Embryonic facial prominence (tissue), 1 donor: ENCODE measurements at regions not wholly inside any gene's neighbourhood (a gene's known extent, or its start where the extent isn't known, plus 50 kb on each side); places are given as distances from the start of the nearest gene placed in this dataset.

Experiments
- DNase-seq: peaks from one replicate; pipeline ENCODE4 v3.0.0-alpha.2; 2016; ENCODE audit errors: extremely low spot score

- DNase-seq: no peak
These were observed 174.2 kb downstream of the BUD13 start for GRCh38 chr11:116598556-116598955.

GRCh38 chr11:116598036-116598435, 174.8 kb downstream of the BUD13 start:
- no peak for DNase-seq

- DNase-seq: no peak
These were observed 176.2 kb downstream of the BUD13 start for GRCh38 chr11:116596346-116597260.

GRCh38 chr11:116595305-116595880, 177.4 kb downstream of the BUD13 start:
- DNase-seq: no peak

- DNase-seq: no peak
These were observed 181.8 kb downstream of the BUD13 start for GRCh38 chr11:116590844-116591570.

GRCh38 chr11:116589402-116589801, 183.4 kb downstream of the BUD13 start:
- no peak for DNase-seq

- no peak for DNase-seq
These were observed 186.4 kb downstream of the BUD13 start for GRCh38 chr11:116586392-116586791.

- no peak for DNase-seq
These were observed 190.2 kb downstream of the BUD13 start for GRCh38 chr11:116582571-116582970.

- no peak for DNase-seq
These were observed 191.4 kb downstream of the BUD13 start for GRCh38 chr11:116581349-116581748.

GRCh38 chr11:116580799-116581198, 192.0 kb downstream of the BUD13 start:
- no peak for DNase-seq

- no peak for DNase-seq
These were observed 192.7 kb downstream of the BUD13 start for GRCh38 chr11:116579857-116580727.

GRCh38 chr11:116579031-116579653, 193.6 kb downstream of the BUD13 start:
- DNase-seq: no peak

- no peak for DNase-seq
These were observed 194.8 kb downstream of the BUD13 start for GRCh38 chr11:116577956-116578355.

- DNase-seq: no peak
These were observed 195.5 kb downstream of the BUD13 start for GRCh38 chr11:116577273-116577672.

- no peak for DNase-seq
These were observed 196.3 kb downstream of the BUD13 start for GRCh38 chr11:116576526-116576925.

GRCh38 chr11:116567721-116568242, 205.0 kb downstream of the BUD13 start:
- DNase-seq: no peak

- DNase-seq: no peak
These were observed 209.1 kb downstream of the BUD13 start for GRCh38 chr11:116563712-116564047.

GRCh38 chr11:116563028-116563711, 209.6 kb downstream of the BUD13 start:
- DNase-seq: no peak

- no peak for DNase-seq
These were observed 212.2 kb downstream of the BUD13 start for GRCh38 chr11:116560589-116560988.

GRCh38 chr11:116558504-116559211, 214.1 kb downstream of the BUD13 start:
- DNase-seq: no peak
